IPS DF 4.7 (cell line): ENCODE measurements at regions not wholly inside any gene's neighbourhood (a gene's known extent, or its start where the extent isn't known, plus 50 kb on each side); places are given as distances from the start of the nearest gene placed in this dataset.

Experiments
- DNase-seq: peaks from one replicate; pipeline ENCODE4 v3.0.0-alpha.2; 2013; ENCODE audit warnings: low spot score; ENCODE audit errors: extremely low read depth

GRCh38 chr11:105197071-105197815, 57.7 kb upstream of the CARD18 start:
- DNase-seq = no peak

GRCh38 chr11:105193260-105193659, 53.7 kb upstream of the CARD18 start:
- DNase-seq = no peak

GRCh38 chr11:105192115-105192514, 52.5 kb upstream of the CARD18 start:
- no peak for DNase-seq

GRCh38 chr11:105189581-105189980, 50.0 kb upstream of the CARD18 start:
- DNase-seq = no peak
